ENCODE measurements at regions not wholly inside any gene's neighbourhood (a gene's known extent, or its start where the extent isn't known, plus 50 kb on each side); places are given as distances from the start of the nearest gene placed in this dataset.

GRCh38 chr21:18951271-18952038 is 547.9 kb upstream of the TMPRSS15 start:
- TF ChIP-seq EZH2 (IDR thresholded peaks at IDR 0.05; ENCODE audit: insufficient read depth, poor library complexity, severe bottlenecking) = no peak
- TF ChIP-seq EZH2phosphoT487 (IDR thresholded peaks at IDR 0.05; ENCODE audit: insufficient read depth, low read depth) = no peak
